ENCODE measurements at regions not wholly inside any gene's neighbourhood (a gene's known extent, or its start where the extent isn't known, plus 50 kb on each side); places are given as distances from the start of the nearest gene placed in this dataset.

- no peak overlapping the region for H3K14ac ChIP-seq (ENCODE audit: insufficient read depth, low read length)
- H3K23me2 ChIP-seq (ENCODE audit: insufficient read length, low read depth, low read length, poor library complexity, severe bottlenecking) = no peaks in the 10 kb centered on the region
- no peak overlapping the region for H3K23ac ChIP-seq (ENCODE audit: insufficient read length, low read depth, low read length)
- no peaks in the 10 kb centered on the region for H3K9me3 ChIP-seq (ENCODE audit: control insufficient read depth, low read depth, low read length)
- WGBS (ENCODE audit: extremely low coverage, insufficient read length, low lambda C conversion rate) = no CpG with 5 or more reads among the region's 4 CpGs
- no peaks in the 10 kb centered on the region for H3K27me3 ChIP-seq (ENCODE audit: insufficient read depth, low read length)
- no peak overlapping the region for H2BK12ac ChIP-seq (ENCODE audit: insufficient read length, low read depth, low read length)
- no peak overlapping the region for H3T11ph ChIP-seq (ENCODE audit: low read length)
- H2BK15ac ChIP-seq (ENCODE audit: low read depth, low read length) = no peak overlapping the region
- no peak overlapping the region for H4K8ac ChIP-seq (replicated peaks; ENCODE audit: insufficient read length, low read depth, low read length)
- no peaks in the 10 kb centered on the region for H3K4me1 ChIP-seq (ENCODE audit: insufficient read depth, low read length)
- no peak overlapping the region for H3K56ac ChIP-seq (ENCODE audit: insufficient read length, low read depth, low read length)
- no peak for DNase-seq
- H3K9ac ChIP-seq (ENCODE audit: extremely low read depth, insufficient read length, low read length) = no peak overlapping the region
- H4K5ac ChIP-seq (ENCODE audit: insufficient read length, low read depth, low read length) = no peak overlapping the region
- no peaks in the 10 kb centered on the region for H4K20me1 ChIP-seq (ENCODE audit: control insufficient read depth, insufficient read depth, insufficient read length)
- no peak overlapping the region for H3K27ac Mint-ChIP-seq
- no peak overlapping the region for H3K27ac ChIP-seq (ENCODE audit: insufficient read length, low read depth, low read length)
- no peaks in the 10 kb centered on the region for H3K27me3 Mint-ChIP-seq (ENCODE audit: low read depth)
- no peak overlapping the region for H2AK5ac ChIP-seq (ENCODE audit: insufficient read length, low read length)
- H3K79me1 ChIP-seq (ENCODE audit: insufficient read depth, low read depth, low read length, poor library complexity, severe bottlenecking) = no peaks in the 10 kb centered on the region
- H3K9me3 Mint-ChIP-seq = no peaks in the 10 kb centered on the region
- H3K4ac ChIP-seq (ENCODE audit: low read depth, low read length) = no peak overlapping the region
- H3K4me1 Mint-ChIP-seq = no peaks in the 10 kb centered on the region
- H3K79me2 ChIP-seq (ENCODE audit: insufficient read depth, low read length) = no peaks in the 10 kb centered on the region
- no peak overlapping the region for H3K4me2 ChIP-seq (ENCODE audit: insufficient read depth, insufficient read length, low read length)
- no peak overlapping the region for H2BK20ac ChIP-seq (ENCODE audit: low read depth, low read length, poor library complexity, severe bottlenecking)
- no peak overlapping the region for H4K91ac ChIP-seq (ENCODE audit: insufficient read length, low read depth, low read length)
- no peak overlapping the region for H3K18ac ChIP-seq (ENCODE audit: insufficient read length, low read depth, low read length)
- H2BK120ac ChIP-seq (ENCODE audit: low read depth, low read length, poor library complexity, severe bottlenecking) = no peak overlapping the region
- no peak overlapping the region for H2BK5ac ChIP-seq (ENCODE audit: insufficient read length, low read length)
- TF ChIP-seq CTCF (conservative IDR thresholded peaks at IDR 0.05) = no peak
- no peaks in the 10 kb centered on the region for H3K36me3 Mint-ChIP-seq (ENCODE audit: insufficient read depth in 1 of 3, low read depth in 3 of 3)
- H3K4me3 Mint-ChIP-seq = no peak overlapping the region
- no peak overlapping the region for H2AFZ ChIP-seq (ENCODE audit: low read length)
These were observed 269.8 kb downstream of the DIPK2A start for GRCh38 chr3:144241404-144241803.

Data from H9 (cell line).